GM21825 (cell line): ENCODE measurements at regions not wholly inside any gene's neighbourhood (a gene's known extent, or its start where the extent isn't known, plus 50 kb on each side); places are given as distances from the start of the nearest gene placed in this dataset.

Experiments
- ATAC-seq: cut with Tn5 transposase; IDR thresholded peaks from one replicate; pipeline ENCODE4 v1.9.1; 2021; ENCODE audit warnings: mild to moderate bottlenecking, moderate library complexity; ENCODE audit not compliant: unreplicated experiment

- ATAC-seq = no peak
Observed at GRCh38 chr9:118832371-118832770, 536.9 kb downstream of the BRINP1 start.

DNA sequence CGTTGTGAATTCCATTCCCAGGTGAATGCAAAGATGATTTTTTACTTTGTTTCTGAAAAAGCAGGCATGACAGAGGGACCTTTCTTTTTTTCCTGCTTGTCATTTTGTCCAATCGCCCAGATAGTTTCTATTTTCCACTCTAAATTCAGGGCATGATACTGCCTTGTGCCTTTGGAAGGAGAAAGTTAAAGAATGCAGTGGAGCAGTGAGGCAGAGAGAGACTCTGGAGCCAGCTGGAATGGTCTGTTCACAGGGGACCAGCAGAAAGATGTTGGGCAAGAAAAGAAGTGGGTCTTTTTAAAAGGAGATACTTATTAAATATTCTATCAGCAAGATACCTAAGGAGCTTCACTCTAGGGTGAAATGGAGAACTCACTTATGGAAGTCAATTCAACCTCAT, 532.3 kb downstream of the BRINP1 start:
- ATAC-seq = no peak

- no peak for ATAC-seq
Observed at GRCh38 chr9:118871531-118871930, 497.7 kb downstream of the BRINP1 start.

DNA sequence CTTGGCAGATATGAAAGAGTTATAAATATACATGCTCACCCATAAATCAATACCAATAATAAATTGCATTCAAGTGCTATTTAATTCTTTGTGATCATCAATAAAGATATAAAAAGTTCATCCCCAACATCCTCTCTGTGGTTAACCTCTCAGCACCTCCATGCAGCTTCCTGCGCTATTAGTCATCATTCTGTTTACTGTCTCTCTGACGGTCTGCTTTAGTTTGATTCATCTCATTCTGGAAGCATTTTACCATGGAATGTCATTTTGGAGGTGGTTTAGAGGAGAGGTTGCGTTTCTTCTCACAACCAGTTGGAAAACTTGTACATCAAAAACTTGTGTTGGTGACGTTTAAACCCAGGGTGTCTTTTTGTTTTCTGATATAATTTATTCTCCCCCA, 486.6 kb downstream of the BRINP1 start:
- no peak for ATAC-seq

- no peak for ATAC-seq
Observed at GRCh38 chr9:118883411-118883810, 485.8 kb downstream of the BRINP1 start.

- no peak for ATAC-seq
Observed at GRCh38 chr9:118891213-118891612, 478.0 kb downstream of the BRINP1 start.

DNA sequence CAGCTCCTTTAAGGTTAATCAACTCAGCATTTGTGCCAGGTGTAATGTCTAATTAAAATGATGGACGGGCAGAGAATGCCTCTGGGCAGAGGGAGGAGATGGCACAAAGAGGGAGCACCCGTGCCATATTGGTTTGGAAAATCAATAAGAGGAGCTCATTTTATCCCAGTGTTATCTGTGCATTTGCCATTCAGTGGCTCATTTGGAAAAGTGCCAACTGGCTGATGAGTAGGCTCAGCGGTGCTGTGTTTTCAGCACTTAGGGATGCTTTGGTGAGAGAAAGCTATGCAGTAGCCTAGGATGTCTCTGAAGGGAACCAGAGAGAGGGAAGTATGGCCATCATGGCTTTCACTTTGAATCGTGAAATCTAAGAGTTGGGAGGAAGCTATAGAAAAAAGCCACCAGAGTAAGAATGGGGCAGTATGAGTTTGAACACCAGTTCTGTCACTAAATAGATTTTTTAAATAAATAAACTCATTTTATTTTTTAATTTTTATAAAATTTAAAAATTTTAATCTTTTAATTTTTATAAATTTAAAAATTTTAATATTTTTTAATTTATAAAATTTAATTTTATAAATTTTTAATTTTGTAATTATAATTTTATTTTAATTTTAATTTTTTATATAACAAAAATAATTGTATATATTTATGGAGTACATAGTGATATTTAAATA, 472.8 kb downstream of the BRINP1 start:
- ATAC-seq = no peak

- ATAC-seq = no peak
Observed at GRCh38 chr9:118918180-118918579, 451.1 kb downstream of the BRINP1 start.

GRCh38 chr9:118928722-118929121, 440.5 kb downstream of the BRINP1 start:
- ATAC-seq = no peak

DNA sequence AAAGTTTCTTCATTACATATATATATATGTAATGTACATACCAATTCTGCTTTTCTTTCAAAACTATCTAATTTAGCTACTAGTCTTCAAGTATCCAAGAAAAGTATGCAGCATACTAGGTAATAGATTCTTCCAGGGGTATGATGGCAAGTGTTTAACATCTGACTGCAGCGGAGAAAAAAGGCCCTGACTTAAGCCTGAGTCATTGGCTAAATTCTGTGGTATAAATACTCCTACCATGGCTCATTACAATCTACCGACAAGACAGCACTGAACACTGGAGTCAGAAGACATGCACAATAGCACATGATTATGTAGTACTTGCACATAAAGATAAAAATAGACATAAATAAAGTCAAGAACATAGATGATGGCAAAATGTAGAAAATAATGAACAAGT, 439.9 kb downstream of the BRINP1 start:
- no peak for ATAC-seq

- ATAC-seq = no peak
Observed at GRCh38 chr9:118931941-118932340, 437.3 kb downstream of the BRINP1 start.

- no peak for ATAC-seq
Observed at GRCh38 chr9:118938581-118938980, 430.7 kb downstream of the BRINP1 start.

GRCh38 chr9:118940473-118940872, 428.8 kb downstream of the BRINP1 start:
- no peak for ATAC-seq

DNA sequence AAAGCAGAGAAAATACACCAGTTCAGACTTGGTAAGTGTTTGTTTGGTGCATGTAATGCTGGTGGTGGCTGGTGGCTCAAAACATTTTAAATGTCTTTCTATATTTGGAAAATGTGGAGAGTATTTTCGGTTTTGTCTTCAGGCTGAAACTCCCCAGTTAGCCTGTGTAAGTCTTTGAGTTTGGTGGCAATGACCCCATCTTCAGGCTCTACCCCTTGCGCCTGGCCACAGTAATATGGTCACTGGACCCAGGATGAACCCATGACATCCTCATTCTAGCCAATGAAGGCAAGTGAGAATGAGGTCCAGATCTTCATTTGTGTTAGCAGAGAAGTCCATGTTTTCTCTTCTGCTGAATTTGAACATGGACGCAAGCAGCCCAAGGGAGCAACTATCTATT, 422.6 kb downstream of the BRINP1 start:
- no peak for ATAC-seq

GRCh38 chr9:118954857-118955256, 414.4 kb downstream of the BRINP1 start:
- ATAC-seq = no peak

- ATAC-seq = no peak
Observed at GRCh38 chr9:118957585-118957984, 411.6 kb downstream of the BRINP1 start.

DNA sequence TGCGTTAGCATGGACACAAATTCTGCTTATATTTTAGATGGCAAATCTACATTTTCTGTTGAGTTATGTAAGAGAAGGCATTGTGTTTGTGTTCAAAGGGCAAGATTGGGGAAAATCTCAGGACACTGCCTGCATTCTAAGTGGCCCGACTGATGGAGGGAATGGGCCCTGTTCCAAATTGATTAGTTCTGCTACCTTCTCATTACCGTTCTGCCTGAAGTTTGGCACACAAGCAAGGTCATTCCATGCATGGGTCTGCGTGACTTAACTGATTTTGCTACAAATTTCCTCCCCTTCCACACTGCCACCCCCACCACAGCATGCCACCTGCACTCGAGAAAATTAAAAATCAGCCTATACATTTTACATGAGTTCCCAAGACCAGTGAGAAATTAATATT, 409.9 kb downstream of the BRINP1 start:
- ATAC-seq = no peak

DNA sequence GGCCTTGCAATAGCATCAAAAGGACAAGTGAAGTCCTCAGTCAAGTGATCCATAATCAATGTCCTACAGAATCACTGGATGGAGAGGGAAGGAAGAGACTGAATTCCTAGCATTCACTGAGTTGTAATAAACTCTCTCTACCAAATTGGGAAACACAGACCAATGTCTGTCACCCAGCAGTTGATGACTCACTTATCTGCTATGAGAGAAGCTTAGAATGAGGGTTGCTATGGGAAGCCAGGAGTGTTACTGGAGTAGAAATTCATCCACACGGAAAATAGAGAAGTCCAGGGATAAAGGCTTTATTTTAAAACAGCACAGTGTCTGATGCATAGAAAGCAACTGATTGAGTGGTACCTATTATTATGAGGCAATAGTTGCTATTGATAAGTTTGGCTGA, 407.4 kb downstream of the BRINP1 start:
- ATAC-seq = no peak

DNA sequence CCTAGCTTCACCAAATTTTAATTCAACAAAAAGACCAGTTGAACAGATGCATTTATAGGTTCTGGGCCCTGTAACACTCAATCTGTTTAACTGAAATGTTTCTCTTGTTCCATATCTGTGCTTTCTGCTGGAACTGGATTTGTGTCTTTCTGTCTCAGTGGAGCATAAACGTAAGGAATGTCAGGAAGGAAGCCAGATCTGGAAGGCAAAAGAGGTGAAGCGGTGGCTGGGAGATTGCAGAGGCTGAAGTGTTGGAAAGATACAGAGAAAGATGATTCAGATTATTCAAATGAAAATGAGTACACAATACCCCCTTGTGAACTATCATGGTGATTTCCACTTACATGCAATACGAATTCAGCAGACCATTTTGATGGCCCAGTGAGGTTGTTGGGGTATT, 406.8 kb downstream of the BRINP1 start:
- ATAC-seq = no peak

DNA sequence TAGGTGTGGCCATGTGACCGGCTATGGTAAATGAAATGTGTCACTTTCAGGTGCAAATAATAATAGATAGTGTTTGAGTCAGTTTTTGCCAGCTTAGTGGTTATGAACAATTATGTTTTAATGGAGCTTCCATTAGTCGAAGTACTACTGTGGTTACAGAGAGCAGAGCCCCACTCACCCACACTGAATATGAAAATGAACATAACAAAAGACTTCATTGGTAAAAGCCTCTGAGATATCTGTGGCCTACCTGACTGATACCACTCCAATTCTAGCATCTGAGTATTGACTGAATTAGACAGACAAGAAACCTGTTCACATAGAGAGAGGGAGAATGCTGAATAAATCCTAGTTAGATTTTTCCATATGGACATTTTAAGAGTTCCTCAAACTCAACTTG, 405.6 kb downstream of the BRINP1 start:
- no peak for ATAC-seq

GRCh38 chr9:118967901-118968300, 401.3 kb downstream of the BRINP1 start:
- ATAC-seq = no peak

- no peak for ATAC-seq
Observed at GRCh38 chr9:118975736-118976135, 393.5 kb downstream of the BRINP1 start.

- no peak for ATAC-seq
Observed at GRCh38 chr9:118976160-118976559, 393.1 kb downstream of the BRINP1 start.
